NT2/D1 (cell line): ENCODE measurements at regions not wholly inside any gene's neighbourhood (a gene's known extent, or its start where the extent isn't known, plus 50 kb on each side); places are given as distances from the start of the nearest gene placed in this dataset.
"Not testable (repeated sequence)": the region's sequence is repeated elsewhere in the genome, so short reads cannot be mapped to it uniquely, and the experiment has no call there.

Experiments used
- DNase-seq: peaks from one replicate; pipeline ENCODE4 v3.0.0-alpha.2; 2011; ENCODE audit warnings: low read depth, low spot score
- H3K27me3 ChIP-seq: 2 replicates; pipeline ENCODE4 v1.6.0; 2011; ENCODE audit warnings: mild to moderate bottlenecking; ENCODE audit not compliant: insufficient read length, insufficient read depth
- H3K36me3 ChIP-seq: 2 replicates; pipeline ENCODE4 v1.6.1; 2011; ENCODE audit warnings: mild to moderate bottlenecking, low read length, mixed read lengths; ENCODE audit not compliant: insufficient read depth, insufficient read length
- H3K4me1 ChIP-seq: 2 replicates; pipeline ENCODE4 v1.5.1; 2011; ENCODE audit not compliant: insufficient read depth, insufficient read length
- H3K4me3 ChIP-seq: 2 replicates; pipeline ENCODE4 v1.5.1; 2011; ENCODE audit warnings: low read depth; ENCODE audit not compliant: insufficient read length
- H3K9ac ChIP-seq: 2 replicates; pipeline ENCODE4 v1.6.0; 2011; ENCODE audit warnings: low read depth; ENCODE audit not compliant: insufficient read length
- H3K9me3 ChIP-seq: 2 replicates; pipeline ENCODE4 v1.5.1; 2011; ENCODE audit warnings: mild to moderate bottlenecking, low read length; ENCODE audit not compliant: insufficient read depth
- SUZ12 ChIP-seq: IDR thresholded peaks from 2 replicates; pipeline ENCODE4 v1.6.1; 2011; ENCODE audit not compliant: insufficient read length, insufficient read depth; ENCODE audit errors: extremely low read depth
- YY1 ChIP-seq: IDR thresholded peaks from 2 replicates; pipeline ENCODE4 v1.6.1; 2011; ENCODE audit not compliant: insufficient read length, insufficient read depth
- ZNF274 ChIP-seq: IDR thresholded peaks from 2 replicates; pipeline ENCODE4 v1.6.1; 2011; ENCODE audit warnings: mild to moderate bottlenecking, low read depth, low read length

GRCh38 chr12:116376354-116377193 is 99.1 kb upstream of the MED13L start:
- H3K9ac ChIP-seq: no peak overlapping the region
- no peaks in the 10 kb centered on the region for H3K36me3 ChIP-seq
- TF ChIP-seq SUZ12: no peak
- no peak for TF ChIP-seq ZNF274
- no peak for TF ChIP-seq YY1
- H3K9me3 ChIP-seq: no peaks in the 10 kb centered on the region
- no peak overlapping the region for H3K4me3 ChIP-seq
- no peaks in the 10 kb centered on the region for H3K27me3 ChIP-seq
- peaks cover 14% of the 10 kb centered on the region for H3K4me1 ChIP-seq
- DNase-seq: no peak

GRCh38 chr12:116377194-116377571 is 99.7 kb upstream of the MED13L start:
- H3K27me3 ChIP-seq, H3K9ac ChIP-seq, DNase-seq, H3K4me3 ChIP-seq, H3K36me3 ChIP-seq, H3K9me3 ChIP-seq: not testable (repeated sequence)
- H3K4me1 ChIP-seq: peaks cover 14% of the 10 kb centered on the region

- no peaks in the 10 kb centered on the region for H3K9me3 ChIP-seq
- no peaks in the 10 kb centered on the region for H3K36me3 ChIP-seq
- H3K4me1 ChIP-seq: peaks cover 21% of the 10 kb centered on the region
- TF ChIP-seq ZNF274 (no peak), YY1 (no peak), SUZ12 (no peak)
- H3K9ac ChIP-seq: no peak overlapping the region
- no peak overlapping the region for H3K4me3 ChIP-seq
- DNase-seq: no peak
- H3K27me3 ChIP-seq: no peaks in the 10 kb centered on the region
These were observed 100.5 kb upstream of the MED13L start for GRCh38 chr12:116378002-116378401.

- H3K4me1 ChIP-seq: peaks cover 21% of the 10 kb centered on the region
- H3K36me3 ChIP-seq: no peaks in the 10 kb centered on the region
- DNase-seq: no peak
- no peak overlapping the region for H3K4me3 ChIP-seq
- H3K27me3 ChIP-seq: no peaks in the 10 kb centered on the region
- TF ChIP-seq YY1 (no peak), SUZ12 (no peak), ZNF274 (no peak)
- H3K9me3 ChIP-seq: no peaks in the 10 kb centered on the region
- H3K9ac ChIP-seq: no peak overlapping the region
These were observed 102.6 kb upstream of the MED13L start for GRCh38 chr12:116380108-116380507.

- H3K9me3 ChIP-seq, H3K36me3 ChIP-seq, DNase-seq, H3K27me3 ChIP-seq: not testable (repeated sequence)
- Histone ChIP-seq H3K4me1 (peaks cover 16% of the 10 kb centered on the region), H3K9ac (peak overlapping the region; percentile 80), H3K4me3 (peak overlapping the region; percentile 34)
These were observed 103.2 kb upstream of the MED13L start for GRCh38 chr12:116380740-116381139.

GRCh38 chr12:116381240-116381743 is 103.8 kb upstream of the MED13L start:
- no peak for DNase-seq
- TF ChIP-seq ZNF274 (no peak), SUZ12 (no peak), YY1 (no peak)
- H3K4me1 ChIP-seq: peaks cover 13% of the 10 kb centered on the region
- H3K9me3 ChIP-seq: no peaks in the 10 kb centered on the region
- peak overlapping the region; percentile 80 for H3K9ac ChIP-seq
- H3K36me3 ChIP-seq: no peaks in the 10 kb centered on the region
- H3K27me3 ChIP-seq: no peaks in the 10 kb centered on the region
- H3K4me3 ChIP-seq: peak overlapping the region; percentile 34

GRCh38 chr12:116381744-116382685 is 104.5 kb upstream of the MED13L start:
- H3K9ac ChIP-seq: peak overlapping the region; percentile 80
- H3K4me3 ChIP-seq: peak overlapping the region; percentile 34
- H3K9me3 ChIP-seq: no peaks in the 10 kb centered on the region
- H3K36me3 ChIP-seq: no peaks in the 10 kb centered on the region
- no peak for TF ChIP-seq SUZ12
- no peak for TF ChIP-seq ZNF274
- TF ChIP-seq YY1: no peak
- H3K27me3 ChIP-seq: no peaks in the 10 kb centered on the region
- peaks cover 13% of the 10 kb centered on the region for H3K4me1 ChIP-seq
- peak; percentile 84 for DNase-seq
